ENCODE measurements at regions not wholly inside any gene's neighbourhood (a gene's known extent, or its start where the extent isn't known, plus 50 kb on each side); places are given as distances from the start of the nearest gene placed in this dataset.

GRCh38 chr1:98420376-98421084 lies 241.0 kb upstream of the SNX7 start:
- TF ChIP-seq CTCF (conservative IDR thresholded peaks at IDR 0.05; ENCODE audit: low read depth, low read length): no peak
- no peak overlapping the region for H3K4me3 ChIP-seq (ENCODE audit: low read depth, low read length)
- no peak for DNase-seq (ENCODE audit: low read depth)

GRCh38 chr1:98417820-98418219 lies 243.7 kb upstream of the SNX7 start:
- DNase-seq (ENCODE audit: low read depth): no peak
- TF ChIP-seq CTCF (conservative IDR thresholded peaks at IDR 0.05; ENCODE audit: low read depth, low read length): no peak

GRCh38 chr1:98410082-98410481 lies 251.4 kb upstream of the SNX7 start:
- TF ChIP-seq CTCF (conservative IDR thresholded peaks at IDR 0.05; ENCODE audit: low read depth, low read length): no peak
- no peak overlapping the region for H3K4me3 ChIP-seq (ENCODE audit: low read depth, low read length)
- no peak for DNase-seq (ENCODE audit: low read depth)

More at GRCh38 chr1:98417820-98418219, 243.7 kb upstream of the SNX7 start:
- no peak overlapping the region for H3K4me3 ChIP-seq (ENCODE audit: low read depth, low read length)

GRCh38 chr1:98406352-98407088 lies 255.0 kb upstream of the SNX7 start:
- DNase-seq (ENCODE audit: low read depth): no peak
- no peak for TF ChIP-seq CTCF (conservative IDR thresholded peaks at IDR 0.05; ENCODE audit: low read depth, low read length)
- no peak overlapping the region for H3K4me3 ChIP-seq (ENCODE audit: low read depth, low read length)

- no peak for DNase-seq (ENCODE audit: low read depth)
- H3K4me3 ChIP-seq (ENCODE audit: low read depth, low read length): no peak overlapping the region
- no peak for TF ChIP-seq CTCF (conservative IDR thresholded peaks at IDR 0.05; ENCODE audit: low read depth, low read length)
Observed at GRCh38 chr1:98405581-98406074, 255.9 kb upstream of the SNX7 start.

- no peak overlapping the region for H3K4me3 ChIP-seq (ENCODE audit: low read depth, low read length)
- DNase-seq (ENCODE audit: low read depth): no peak
- no peak for TF ChIP-seq CTCF (conservative IDR thresholded peaks at IDR 0.05; ENCODE audit: low read depth, low read length)
Observed at GRCh38 chr1:98404866-98405265, 256.7 kb upstream of the SNX7 start.

Data from epithelial cell of proximal tubule (primary cell).